ENCODE measurements at regions not wholly inside any gene's neighbourhood (a gene's known extent, or its start where the extent isn't known, plus 50 kb on each side); places are given as distances from the start of the nearest gene placed in this dataset.

GRCh38 chrX:25663701-25664100, 474.4 kb upstream of the MAGEB18 start:
- TF ChIP-seq ZNF274 (IDR thresholded peaks at IDR 0.05; ENCODE audit: low read depth, low read length) (no peak), YY1 (IDR thresholded peaks at IDR 0.05; ENCODE audit: insufficient read depth, insufficient read length) (no peak)
